Caki2 (cell line): ENCODE measurements at regions not wholly inside any gene's neighbourhood (a gene's known extent, or its start where the extent isn't known, plus 50 kb on each side); places are given as distances from the start of the nearest gene placed in this dataset.

Source experiments
- DNase-seq: peaks from one replicate; pipeline ENCODE4 v3.0.0-alpha.2; 2015; ENCODE audit warnings: low read depth
- in situ Hi-C: cut with HindIII; loops from 2 replicates; pipeline ENCODE4 v1.10.0; 2016; ENCODE audit warnings: low sequenced_read_pairs, low pct_unique_long_range_greater_than_20kb, mixed read lengths

DNA sequence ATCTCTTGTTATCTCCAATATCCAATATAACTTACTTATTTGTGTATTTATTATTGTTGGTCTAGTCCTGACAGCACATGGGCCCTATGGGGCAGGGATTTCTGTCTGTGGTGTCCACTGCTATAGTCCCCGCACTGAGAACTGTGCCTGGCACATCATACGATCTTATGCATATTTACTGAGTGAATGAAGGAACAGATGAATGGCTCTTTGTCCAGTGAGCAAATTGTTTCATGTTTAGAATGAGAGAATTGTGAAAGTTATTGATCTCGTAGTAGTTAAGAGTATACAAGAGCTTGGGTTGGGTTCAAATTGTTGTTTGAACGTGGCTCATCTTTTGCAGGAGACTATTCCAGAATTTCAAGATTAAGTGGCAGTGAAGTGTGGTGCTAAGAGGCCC lies 96.1 kb upstream of the SLC34A2 start:
- no peak for DNase-seq
- in situ Hi-C loops: no loop called here

- in situ Hi-C loops: no loop called here
- no peak for DNase-seq
These were observed 95.0 kb upstream of the SLC34A2 start for GRCh38 chr4:25560605-25561004.

DNA sequence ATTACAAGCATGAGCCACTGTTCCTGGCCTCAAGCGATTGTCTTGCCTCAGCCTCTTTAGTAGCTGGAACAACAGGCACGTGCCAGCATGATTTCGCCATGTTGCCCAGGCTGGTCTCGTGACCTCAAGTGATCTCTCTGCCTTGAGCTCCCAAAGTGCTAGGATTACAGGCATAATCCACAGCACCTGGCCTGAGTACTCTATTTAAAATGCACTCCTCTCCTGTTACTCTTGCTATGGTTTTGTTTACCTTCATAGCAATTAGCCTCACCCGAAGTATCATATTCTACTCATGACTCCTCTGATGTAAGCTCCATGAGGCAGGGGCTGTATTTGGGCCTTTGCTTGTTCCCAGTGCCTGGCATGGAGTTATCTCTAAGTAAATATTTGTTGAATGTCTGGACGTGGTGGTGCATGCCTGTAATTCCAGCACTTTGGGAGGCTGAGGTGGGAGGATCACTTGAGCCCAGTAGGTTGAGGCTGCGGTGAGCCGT lies 92.5 kb upstream of the SLC34A2 start:
- in situ Hi-C loops: no loop called here
- peak; percentile 42 for DNase-seq

DNA sequence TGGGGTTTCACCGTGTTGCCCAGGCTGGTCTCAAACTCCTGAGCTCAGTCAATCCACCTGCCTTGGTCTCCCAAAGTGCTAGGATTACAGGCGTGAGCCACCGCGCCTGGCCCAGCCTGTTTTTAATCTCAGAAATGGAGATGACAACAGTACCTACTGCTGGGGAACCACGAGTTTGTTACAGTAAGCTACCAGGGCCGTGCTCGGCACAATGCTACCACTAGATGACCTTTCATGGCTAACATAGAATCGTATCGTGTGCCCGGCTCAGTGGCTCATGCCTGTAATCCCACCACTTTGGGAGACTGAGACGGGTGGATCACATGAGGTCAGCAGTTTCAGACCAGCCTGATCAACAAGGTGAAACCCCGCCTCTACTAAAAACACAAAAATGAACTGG lies 90.8 kb upstream of the SLC34A2 start:
- DNase-seq: no peak
- in situ Hi-C loops: no loop called here

DNA sequence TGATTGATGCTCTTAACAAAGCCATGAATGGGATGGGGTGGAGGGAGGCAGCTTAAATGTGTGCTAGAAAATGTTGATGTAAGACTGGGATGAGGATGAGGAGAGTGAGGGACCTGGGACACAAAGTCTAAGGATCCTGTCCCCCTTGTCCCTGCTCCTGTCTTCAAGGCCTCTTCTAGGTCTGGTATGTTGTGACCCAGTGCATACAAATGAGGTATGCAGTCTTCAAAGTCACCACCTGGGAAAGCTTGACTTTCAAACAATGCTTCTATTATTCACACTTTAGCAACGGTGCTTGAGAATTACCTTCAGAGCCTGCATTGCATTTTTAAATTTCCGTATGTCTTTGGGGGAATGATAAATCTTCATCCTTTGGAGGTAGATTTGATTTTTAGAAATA lies 88.4 kb upstream of the SLC34A2 start:
- in situ Hi-C loops: no loop called here
- no peak for DNase-seq

DNA sequence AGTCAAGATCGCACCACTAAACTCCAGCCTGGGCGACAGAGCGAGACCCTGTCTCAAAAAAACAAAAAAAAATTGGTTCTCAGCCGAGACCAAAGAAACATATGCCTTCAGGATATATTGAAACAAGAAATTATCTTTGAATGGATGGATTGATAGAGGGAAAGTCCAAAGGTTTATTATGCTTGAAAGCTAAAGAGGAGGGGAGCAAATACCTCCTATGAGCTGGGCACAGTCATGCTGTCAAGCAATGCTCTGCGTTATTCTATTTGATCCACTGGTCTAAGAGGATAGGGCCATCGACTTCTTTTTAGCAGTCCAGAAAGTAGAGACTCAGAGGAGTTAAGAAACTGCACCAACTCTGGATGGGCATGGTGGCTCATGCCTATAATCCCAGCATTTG lies 85.9 kb upstream of the SLC34A2 start:
- in situ Hi-C loops: no loop called here

GRCh38 chr4:25575611-25576010 lies 80.0 kb upstream of the SLC34A2 start:
- in situ Hi-C loops: no loop called here
- no peak for DNase-seq

More for the DNA sequence above, 85.9 kb upstream of the SLC34A2 start:
- DNase-seq: no peak

DNA sequence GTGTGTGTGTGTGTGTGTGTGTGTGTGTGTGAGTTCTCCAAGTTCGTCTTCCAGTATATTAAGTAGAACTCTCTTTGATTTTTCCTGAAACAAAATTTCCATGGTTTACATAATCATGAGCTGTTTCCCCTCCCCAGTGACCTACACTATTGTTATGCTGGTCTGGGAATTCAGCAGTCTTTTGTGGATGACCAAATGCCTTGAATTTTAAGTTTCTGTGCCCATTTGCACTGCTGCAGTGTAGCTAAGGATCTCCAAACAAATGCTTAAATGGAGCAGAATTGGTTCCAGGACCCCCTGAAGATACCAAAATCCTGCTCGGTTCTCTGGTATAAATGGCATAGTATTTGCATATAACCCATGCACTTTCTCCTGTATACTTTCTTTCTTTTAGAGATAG lies 77.2 kb upstream of the SLC34A2 start:
- in situ Hi-C loops: no loop called here
- DNase-seq: no peak

DNA sequence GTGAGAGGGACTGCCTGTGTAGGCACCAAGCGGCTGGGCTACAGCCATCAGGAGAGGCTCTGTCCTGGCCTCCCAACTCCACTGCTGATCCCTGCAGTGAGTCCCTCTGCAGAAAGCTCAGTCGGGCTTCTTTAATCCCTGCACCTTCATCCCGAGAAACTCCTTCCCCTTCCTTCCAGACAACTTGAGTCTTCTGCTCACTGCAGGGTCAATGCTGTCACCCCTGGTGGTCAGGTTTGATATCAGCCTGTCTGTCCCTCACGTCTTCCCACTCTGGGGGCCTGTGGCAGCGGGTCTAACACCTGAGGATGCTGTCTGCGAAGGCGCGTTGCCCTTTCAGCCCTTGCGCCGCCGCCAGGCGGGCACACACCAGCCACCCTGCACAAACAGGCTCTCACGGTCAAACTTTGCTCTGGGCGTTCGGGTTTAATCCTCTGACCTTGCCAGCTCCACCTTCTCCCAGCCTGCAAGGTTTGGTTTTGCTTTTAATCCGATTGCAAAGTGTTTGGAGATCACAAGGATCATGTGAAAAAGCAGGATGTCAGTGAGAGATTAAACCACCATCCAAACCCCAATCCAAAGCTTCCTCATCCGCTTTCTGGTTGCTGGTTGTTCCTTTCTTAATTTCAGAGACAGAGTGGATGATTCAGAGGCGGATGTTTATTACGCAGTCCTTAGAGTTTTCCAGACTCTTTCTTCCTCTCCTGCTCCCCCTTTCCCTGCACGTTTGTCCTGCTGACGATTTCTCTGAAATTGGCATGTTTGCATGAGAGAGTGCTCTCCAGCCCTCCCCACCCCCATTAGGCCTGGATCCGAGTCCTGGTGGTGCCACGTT lies 74.8 kb upstream of the SLC34A2 start:
- in situ Hi-C loops: no loop called here
- no peak for DNase-seq

- no peak for DNase-seq
- in situ Hi-C loops: no loop called here
These were observed 69.6 kb upstream of the SLC34A2 start for GRCh38 chr4:25585901-25586523.

GRCh38 chr4:25588206-25588605 lies 67.4 kb upstream of the SLC34A2 start:
- no peak for DNase-seq
- in situ Hi-C loops: no loop called here

GRCh38 chr4:25590171-25590570 lies 65.5 kb upstream of the SLC34A2 start:
- no peak for DNase-seq
- in situ Hi-C loops: no loop called here

- in situ Hi-C loops: no loop called here
- no peak for DNase-seq
These were observed 62.9 kb upstream of the SLC34A2 start for GRCh38 chr4:25592736-25593135.
